ENCODE measurements at regions not wholly inside any gene's neighbourhood (a gene's known extent, or its start where the extent isn't known, plus 50 kb on each side); places are given as distances from the start of the nearest gene placed in this dataset.

DNA sequence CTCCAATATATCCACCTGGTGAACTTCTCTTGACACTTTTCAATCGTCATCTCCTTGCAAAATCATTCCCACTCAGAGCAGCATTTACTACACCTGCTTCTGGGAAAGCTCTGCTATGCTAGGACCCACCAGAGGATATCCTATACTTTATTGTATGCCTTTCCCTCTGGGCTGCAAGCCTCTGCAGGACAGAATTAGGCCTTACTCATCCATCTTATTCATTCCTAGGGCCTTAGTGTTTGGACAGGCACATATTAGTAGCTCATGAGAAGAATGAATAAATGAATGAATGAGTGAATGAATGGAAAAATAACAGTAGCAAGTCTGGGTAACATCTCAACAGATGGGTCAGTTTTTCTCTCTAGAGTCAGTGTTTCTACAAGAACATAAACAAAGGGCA is 216.1 kb downstream of the MAFB start:
- Histone ChIP-seq H3K27me3 (no peaks in the 10 kb centered on the region), H3K36me3 (no peaks in the 10 kb centered on the region), H3K9me3 (no peaks in the 10 kb centered on the region), H3K4me3 (no peak overlapping the region), H3K4me1 (peaks cover 26% of the 10 kb centered on the region), H3K27ac (no peak overlapping the region)
- TF ChIP-seq, protein P1, sequence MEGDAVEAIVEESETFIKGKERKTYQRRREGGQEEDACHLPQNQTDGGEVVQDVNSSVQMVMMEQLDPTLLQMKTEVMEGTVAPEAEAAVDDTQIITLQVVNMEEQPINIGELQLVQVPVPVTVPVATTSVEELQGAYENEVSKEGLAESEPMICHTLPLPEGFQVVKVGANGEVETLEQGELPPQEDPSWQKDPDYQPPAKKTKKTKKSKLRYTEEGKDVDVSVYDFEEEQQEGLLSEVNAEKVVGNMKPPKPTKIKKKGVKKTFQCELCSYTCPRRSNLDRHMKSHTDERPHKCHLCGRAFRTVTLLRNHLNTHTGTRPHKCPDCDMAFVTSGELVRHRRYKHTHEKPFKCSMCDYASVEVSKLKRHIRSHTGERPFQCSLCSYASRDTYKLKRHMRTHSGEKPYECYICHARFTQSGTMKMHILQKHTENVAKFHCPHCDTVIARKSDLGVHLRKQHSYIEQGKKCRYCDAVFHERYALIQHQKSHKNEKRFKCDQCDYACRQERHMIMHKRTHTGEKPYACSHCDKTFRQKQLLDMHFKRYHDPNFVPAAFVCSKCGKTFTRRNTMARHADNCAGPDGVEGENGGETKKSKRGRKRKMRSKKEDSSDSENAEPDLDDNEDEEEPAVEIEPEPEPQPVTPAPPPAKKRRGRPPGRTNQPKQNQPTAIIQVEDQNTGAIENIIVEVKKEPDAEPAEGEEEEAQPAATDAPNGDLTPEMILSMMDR (IDR thresholded peaks at IDR 0.05) = no peak
- TF ChIP-seq POLR2A (IDR thresholded peaks at IDR 0.05) = no peak
- no peak for TF ChIP-seq EP300 (IDR thresholded peaks at IDR 0.05)
- TF ChIP-seq POLR2AphosphoS5 (IDR thresholded peaks at IDR 0.05) = no peak
- no peak for DNase-seq (ENCODE audit: low spot score in 2 of 2)
- 88% methylated on average over 1 of the region's 1 CpG for WGBS

DNA sequence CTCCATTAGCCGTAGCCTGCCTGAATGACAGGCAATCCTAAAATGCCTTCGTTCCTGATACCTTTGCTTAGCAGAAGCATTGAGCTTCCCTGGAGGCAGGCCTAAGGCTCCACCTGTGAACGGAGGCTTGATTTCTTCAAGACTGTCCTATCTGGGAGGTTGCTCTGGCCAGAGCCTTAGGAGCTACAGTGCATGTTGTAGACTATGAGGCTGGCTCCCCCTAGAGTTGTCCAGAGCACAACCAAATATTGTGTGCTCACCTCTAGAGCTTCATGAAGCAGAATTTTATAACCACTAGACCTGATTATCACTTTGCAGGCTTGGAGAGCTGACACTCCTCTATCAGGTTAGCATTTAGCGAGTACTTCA is 217.8 kb downstream of the MAFB start:
- no peaks in the 10 kb centered on the region for H3K27me3 ChIP-seq
- TF ChIP-seq, protein P1 (IDR thresholded peaks at IDR 0.05) = no peak
- TF ChIP-seq POLR2AphosphoS5 (IDR thresholded peaks at IDR 0.05) (no peak), EP300 (IDR thresholded peaks at IDR 0.05) (no peak), POLR2A (IDR thresholded peaks at IDR 0.05) (no peak)
- H3K4me3 ChIP-seq = no peak overlapping the region
- no peaks in the 10 kb centered on the region for H3K36me3 ChIP-seq
- DNase-seq (ENCODE audit: low spot score in 2 of 2) = no peak
- H3K4me1 ChIP-seq = peaks cover 26% of the 10 kb centered on the region
- 100% methylated on average over 1 of the region's 4 CpGs for WGBS
- H3K9me3 ChIP-seq = no peaks in the 10 kb centered on the region
- peak overlapping the region; percentile 61 for H3K27ac ChIP-seq

DNA sequence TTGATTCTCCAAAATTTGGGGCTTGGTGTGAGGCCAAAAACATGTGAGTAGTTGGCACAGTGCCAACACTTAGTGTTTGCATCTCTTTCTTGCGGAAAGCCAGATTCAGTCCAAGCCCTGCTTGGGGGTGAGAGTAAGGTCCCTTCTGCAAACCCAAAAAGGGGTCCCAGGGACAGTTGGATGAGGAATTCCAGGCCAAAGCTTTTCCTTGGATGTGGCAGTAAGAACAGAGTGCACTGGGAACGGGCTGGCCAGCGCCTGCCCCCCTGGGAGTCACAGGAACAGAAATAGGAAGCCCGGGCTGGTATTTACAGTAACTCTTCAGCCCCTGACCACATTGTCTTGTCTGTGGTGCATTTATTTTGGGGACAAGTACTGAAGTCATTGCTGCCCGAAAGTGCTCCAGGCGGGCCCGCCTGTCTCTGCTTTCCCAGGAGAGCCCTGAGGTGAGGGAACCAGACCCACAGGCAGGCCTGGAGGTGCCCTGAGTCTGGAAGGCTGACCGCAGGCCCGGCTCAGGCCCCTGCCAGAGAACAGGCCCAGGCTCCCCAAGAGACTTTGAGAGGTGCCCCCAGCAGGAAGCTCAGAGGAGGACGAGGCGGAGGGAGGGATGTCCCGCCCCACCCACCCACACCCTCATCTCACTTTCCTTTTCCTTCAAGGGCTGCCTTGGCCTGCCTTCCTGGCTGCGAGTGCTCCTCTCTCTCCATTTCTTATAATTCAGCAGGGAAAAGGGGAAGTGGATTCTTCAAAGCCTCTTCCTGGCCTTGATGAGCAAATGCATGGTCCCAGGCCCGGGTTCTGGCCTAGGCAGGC is 218.4 kb downstream of the MAFB start:
- Histone ChIP-seq H3K27ac (peak overlapping the region; percentile 61), H3K4me3 (no peak overlapping the region), H3K36me3 (no peaks in the 10 kb centered on the region), H3K9me3 (no peaks in the 10 kb centered on the region), H3K4me1 (peaks cover 26% of the 10 kb centered on the region), H3K27me3 (no peaks in the 10 kb centered on the region)
- DNase-seq (ENCODE audit: low spot score in 2 of 2) = no peak
- no peak for TF ChIP-seq POLR2A (IDR thresholded peaks at IDR 0.05)
- TF ChIP-seq, protein P1 (IDR thresholded peaks at IDR 0.05) = no peak
- no peak for TF ChIP-seq POLR2AphosphoS5 (IDR thresholded peaks at IDR 0.05)
- no peak for TF ChIP-seq EP300 (IDR thresholded peaks at IDR 0.05)
- WGBS = 78% methylated on average over 6 of the region's 14 CpGs

DNA sequence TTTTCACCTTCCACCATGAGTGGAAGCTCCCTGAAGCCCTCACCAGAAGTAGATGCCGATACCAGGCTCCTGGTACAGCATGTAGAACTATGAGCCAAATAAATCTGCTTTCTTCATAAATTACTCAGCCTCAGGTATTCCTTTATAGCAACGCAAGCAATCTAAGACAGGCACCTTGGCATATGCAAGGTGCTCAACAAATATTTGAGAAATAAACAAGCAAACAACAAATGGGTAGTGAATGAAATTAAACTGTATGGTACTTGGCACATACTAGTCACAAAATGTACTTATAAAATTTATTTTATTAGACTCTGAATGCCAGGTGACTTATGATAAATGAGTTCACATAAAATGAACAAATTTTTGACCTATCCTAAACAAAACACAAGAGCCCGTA is 220.3 kb downstream of the MAFB start:
- H3K27me3 ChIP-seq = no peaks in the 10 kb centered on the region
- no peak overlapping the region for H3K27ac ChIP-seq
- 91% methylated on average over 3 of the region's 3 CpGs for WGBS
- DNase-seq (ENCODE audit: low spot score in 2 of 2) = no peak
- no peak overlapping the region for H3K4me3 ChIP-seq
- peaks cover 26% of the 10 kb centered on the region for H3K4me1 ChIP-seq
- H3K36me3 ChIP-seq = no peaks in the 10 kb centered on the region
- no peaks in the 10 kb centered on the region for H3K9me3 ChIP-seq
- TF ChIP-seq EP300 (IDR thresholded peaks at IDR 0.05) = no peak

DNA sequence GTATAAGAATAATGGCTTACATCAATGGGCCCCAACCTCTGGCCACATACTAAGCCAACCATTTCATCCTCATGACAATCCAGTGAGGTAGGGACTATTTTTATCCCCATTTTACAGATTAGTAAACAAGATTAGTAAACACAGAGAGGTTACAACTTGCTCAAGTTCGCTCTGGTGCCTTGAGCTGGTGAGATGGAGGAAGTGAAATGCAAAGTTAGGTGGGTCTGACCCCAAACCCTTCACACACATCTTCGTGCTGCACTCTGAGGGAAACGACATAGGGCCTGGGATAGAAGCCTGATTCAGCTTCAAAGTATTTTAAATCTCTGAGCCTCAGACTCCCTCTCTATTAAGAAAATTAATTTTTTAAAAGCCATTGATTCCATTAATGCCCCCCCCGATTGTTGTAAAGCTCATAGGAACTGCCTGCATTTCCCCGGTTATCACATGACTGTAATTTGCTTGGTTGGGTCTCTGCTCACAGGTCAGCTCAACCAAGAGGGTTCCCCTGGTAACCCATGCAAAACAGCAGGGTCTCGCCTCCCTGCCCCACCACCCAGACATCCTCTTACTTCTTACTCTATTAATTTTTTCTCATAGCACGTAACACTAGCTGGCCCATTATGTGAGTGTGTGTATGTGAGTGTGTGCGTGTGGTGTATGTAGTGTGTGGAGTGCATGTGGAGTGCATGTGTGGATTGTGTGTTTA is 221.2 kb downstream of the MAFB start:
- whole genome bisulfite sequencing = 95% methylated on average over 8 of the region's 8 CpGs
- TF ChIP-seq, protein P1 (IDR thresholded peaks at IDR 0.05) = no peak
- no peak for TF ChIP-seq POLR2AphosphoS5 (IDR thresholded peaks at IDR 0.05)
- no peak for TF ChIP-seq EP300 (IDR thresholded peaks at IDR 0.05)
- no peak for TF ChIP-seq POLR2A (IDR thresholded peaks at IDR 0.05)
- Histone ChIP-seq H3K36me3 (no peaks in the 10 kb centered on the region), H3K27me3 (no peaks in the 10 kb centered on the region), H3K4me1 (peaks cover 33% of the 10 kb centered on the region), H3K4me3 (no peak overlapping the region), H3K27ac (no peak overlapping the region), H3K9me3 (no peaks in the 10 kb centered on the region)
- DNase-seq (ENCODE audit: low spot score in 2 of 2) = no peak
